ENCODE measurements at regions not wholly inside any gene's neighbourhood (a gene's known extent, or its start where the extent isn't known, plus 50 kb on each side); places are given as distances from the start of the nearest gene placed in this dataset.

DNA sequence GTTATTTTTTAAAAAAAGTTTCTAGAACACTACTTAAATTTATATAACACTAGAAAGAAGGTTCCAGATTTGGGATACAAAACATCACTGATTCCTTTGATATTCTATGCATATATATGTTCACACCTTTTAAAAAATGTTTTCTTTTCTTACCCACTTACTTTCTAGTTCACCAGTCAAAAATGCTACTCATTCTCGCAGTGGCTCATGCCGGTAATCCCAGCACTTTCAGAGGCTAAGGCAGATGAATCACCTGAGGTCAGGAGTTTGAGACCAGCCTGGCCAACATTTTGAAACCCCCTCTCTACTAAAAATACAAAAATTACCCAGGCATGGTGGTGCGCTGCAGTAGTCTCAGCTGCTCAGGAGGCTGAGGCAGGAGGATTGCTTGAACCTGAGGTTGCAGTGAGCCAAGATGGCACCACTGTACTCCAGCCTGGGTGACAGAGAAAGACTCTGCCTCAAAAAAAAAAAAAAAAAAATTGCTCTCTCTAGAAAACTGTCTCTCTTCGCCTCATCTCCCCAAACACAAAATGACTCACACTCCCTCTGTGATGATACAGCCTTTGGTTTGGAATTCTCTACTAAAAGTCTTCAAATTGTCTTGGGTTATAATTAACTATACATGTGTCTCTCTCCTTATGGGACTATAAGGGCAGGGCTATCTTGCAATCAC lies 52.6 kb upstream of the TGFBR2 start:
- no peak for DNase-seq (ENCODE audit: low spot score)

- DNase-seq (ENCODE audit: low spot score), result no peak
Measured at GRCh38 chr3:30554317-30554690, 52.1 kb upstream of the TGFBR2 start.

DNA sequence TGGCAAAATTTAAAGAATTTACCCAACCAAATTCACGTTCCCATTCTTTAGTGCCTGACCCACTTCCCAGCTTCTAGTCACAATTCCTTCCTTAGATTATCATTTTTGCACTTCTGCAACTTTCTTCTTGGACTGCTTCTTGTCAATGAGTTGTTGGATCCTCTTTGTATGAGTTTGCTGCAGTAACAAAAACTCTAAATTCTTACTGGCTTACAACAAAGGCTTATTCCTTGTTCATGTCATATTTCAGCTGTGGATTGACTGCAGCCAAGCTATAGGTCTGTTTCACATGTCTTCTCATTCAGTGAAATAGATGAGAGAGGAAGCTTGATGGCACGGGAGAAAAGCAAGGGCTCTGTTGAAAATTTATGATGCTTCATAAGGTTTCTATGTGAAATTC lies 50.4 kb upstream of the TGFBR2 start:
- DNase-seq (ENCODE audit: low spot score), result no peak
